Panc1 (cell line): ENCODE measurements at regions not wholly inside any gene's neighbourhood (a gene's known extent, or its start where the extent isn't known, plus 50 kb on each side); places are given as distances from the start of the nearest gene placed in this dataset.

Experiments
- ATAC-seq: fragments of 200-7000 bp; cut with Tn5 transposase; 2 replicates; pipeline ENCODE4 v1.9.1; 2020; ENCODE audit warnings: mild to moderate bottlenecking, moderate library complexity
- BruUV-seq: library from RNA; stranded (reverse); fragments of 400-500 nt; replicated peaks from 2 replicates; lab custom pipeline; 2021; lab: Mats Ljungman, UMichigan
- CTCF ChIA-PET: fragments of 300-600 bp; sonication (Branson Sonifier 250); formaldehyde crosslinking; loops from one replicate; lab custom pipeline; 2022; ENCODE audit warnings: antibody characterized with exemption; lab: Charles Lee
- POLR2A ChIA-PET: fragments of 300-600 bp; sonication (Branson Sonifier 250); formaldehyde crosslinking; loops from one replicate; lab custom pipeline; 2022; ENCODE audit warnings: antibody characterized with exemption; lab: Charles Lee
- DNase-seq: peaks from one replicate; pipeline ENCODE4 v3.0.0-alpha.2; 2010; ENCODE audit warnings: low read depth, low spot score
- H3K27ac ChIP-seq: 2 replicates; pipeline ENCODE4 v1.5.1; 2011; ENCODE audit warnings: mild to moderate bottlenecking, low read length, inconsistent platforms
- H3K27me3 ChIP-seq: fragments of 200-500 bp; sonication (Bioruptor generic); 2 replicates; pipeline ENCODE4 v1.6.0; 2014; ENCODE audit warnings: low read length, inconsistent platforms; ENCODE audit not compliant: control insufficient read depth, insufficient read depth
- H3K36me3 ChIP-seq: fragments of 200-500 bp; sonication (Bioruptor generic); 2 replicates; pipeline ENCODE4 v1.5.1; 2014; ENCODE audit warnings: inconsistent platforms, mild to moderate bottlenecking, low read length, moderate library complexity; ENCODE audit not compliant: control insufficient read depth, insufficient read depth
- H3K4me1 ChIP-seq: 2 replicates; pipeline ENCODE4 v1.5.1; 2011; ENCODE audit warnings: inconsistent platforms, mild to moderate bottlenecking, low read length, moderate library complexity; ENCODE audit not compliant: control insufficient read depth, insufficient read depth
- H3K4me3 ChIP-seq, 2 experiments: 2 replicates each; pipeline ENCODE4 v1.5.1; 2011 to 2012; ENCODE audit warnings: low read depth in 2 of 2, low read length in 2 of 2, mild to moderate bottlenecking in 2 of 2, inconsistent platforms in 1 of 2, moderate library complexity in 1 of 2
- H3K9me3 ChIP-seq: fragments of 200-500 bp; sonication (Bioruptor generic); 2 replicates; pipeline ENCODE4 v1.5.1; 2014; ENCODE audit warnings: low read depth, mild to moderate bottlenecking, inconsistent platforms, low read length, moderate library complexity; ENCODE audit not compliant: control insufficient read depth, insufficient read depth
- CTCF ChIP-seq: fragments of 450-650 bp; IDR thresholded peaks from 2 replicates; pipeline ENCODE4 v1.5.1; 2017; ENCODE audit warnings: mild to moderate bottlenecking
- POLR2AphosphoS5 ChIP-seq: IDR thresholded peaks from 2 replicates; pipeline ENCODE4 v1.6.1; 2012; ENCODE audit warnings: mild to moderate bottlenecking, low read depth, low read length, moderate library complexity
- REST ChIP-seq, 2 experiments: IDR thresholded peaks; 2 replicates each; pipeline ENCODE4 v1.6.1; 2011 to 2012; ENCODE audit warnings: low read depth in 2 of 2, control low read depth in 1 of 2, low read length in 1 of 2, mild to moderate bottlenecking in 1 of 2, moderate library complexity in 1 of 2; ENCODE audit not compliant: insufficient read depth in 1 of 2
- SIN3A ChIP-seq: IDR thresholded peaks from 2 replicates; pipeline ENCODE4 v1.6.1; 2012; ENCODE audit warnings: low read depth, mild to moderate bottlenecking, low read length, moderate library complexity, borderline replicate concordance; ENCODE audit not compliant: insufficient read depth
- TCF7L2 ChIP-seq: IDR thresholded peaks from 2 replicates; pipeline ENCODE4 v1.6.1; 2011; ENCODE audit warnings: mild to moderate bottlenecking, low read depth, low read length, inconsistent platforms
- in situ Hi-C: cut with HindIII; loops from 2 replicates; pipeline ENCODE4 v1.10.0; 2016; ENCODE audit warnings: low sequenced_read_pairs, low pct_unique_long_range_greater_than_20kb
- intact Hi-C: fragments of 100-400 bp; cut with micrococcal nuclease; formaldehyde crosslinking; loops from one replicate; pipeline ENCODE4 v1.10.0; 2022; ENCODE audit not compliant: unreplicated experiment

DNA sequence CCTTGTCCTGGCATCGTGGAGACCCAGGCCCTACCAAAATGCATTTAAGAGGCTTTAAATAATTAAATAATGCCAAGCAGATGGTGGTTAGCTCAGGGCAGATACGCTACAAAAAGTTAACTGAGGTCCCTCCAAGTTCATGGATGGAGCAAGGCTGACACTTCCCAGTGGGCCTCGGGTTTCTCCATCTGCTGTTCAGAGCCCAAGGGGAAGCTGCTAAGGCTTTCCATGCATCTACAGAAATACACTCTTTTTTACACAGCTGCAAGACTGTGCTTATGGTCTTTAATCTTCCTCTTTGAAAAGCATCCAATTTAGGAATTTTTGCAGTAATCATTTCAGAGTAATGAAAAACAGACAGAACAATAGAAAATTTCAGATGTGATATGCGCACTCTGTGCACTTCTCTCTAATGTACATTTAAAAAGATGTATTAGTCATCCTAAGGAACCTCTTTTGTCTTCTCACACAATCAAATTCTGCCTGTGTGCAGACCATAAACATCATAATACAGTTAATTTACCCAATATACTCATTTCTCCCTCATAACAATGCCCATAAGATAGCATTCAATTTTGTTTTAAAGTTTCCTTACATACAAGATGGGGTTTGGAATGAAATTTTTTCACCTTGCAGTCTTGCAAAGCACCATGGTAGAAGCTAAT lies 173.2 kb upstream of the ATP1B1 start:
- no peaks in the 10 kb centered on the region for H3K27me3 ChIP-seq
- H3K27ac ChIP-seq: no peak overlapping the region
- DNase-seq (no peak), ATAC-seq (no peak)
- intact Hi-C loops (no loop called here), in situ Hi-C loops (no loop called here)
- BruUV-seq: no TSS peak
- no peaks in the 10 kb centered on the region for H3K4me1 ChIP-seq
- CTCF ChIA-PET: no interaction called here
- TF ChIP-seq POLR2AphosphoS5 (no peak), TCF7L2 (no peak), SIN3A (no peak), CTCF (no peak), REST (IDR thresholded peaks at IDR 0.05; ENCODE audit: insufficient read depth in 1 of 2, low read depth in 2 of 2, low read length in 1 of 2) (no peak)
- H3K36me3 ChIP-seq: no peaks in the 10 kb centered on the region
- POLR2A ChIA-PET: no interaction called here
- H3K9me3 ChIP-seq: no peaks in the 10 kb centered on the region
- no peak overlapping the region for H3K4me3 ChIP-seq

GRCh38 chr1:168939110-168939946 lies 167.2 kb upstream of the ATP1B1 start:
- Histone ChIP-seq H3K27ac (no peak overlapping the region), H3K36me3 (no peaks in the 10 kb centered on the region), H3K27me3 (no peaks in the 10 kb centered on the region), H3K4me3 (no peak overlapping the region), H3K4me1 (no peaks in the 10 kb centered on the region), H3K9me3 (no peaks in the 10 kb centered on the region)
- ATAC-seq: 0 out of 2 replicates have a peak, but pooled peaks have one; percentile 38
- ChIA-PET CTCF (no interaction called here), POLR2A (no interaction called here)
- DNase-seq: no peak
- in situ Hi-C loops (no loop called here), intact Hi-C loops (no loop called here)
- no TSS peak for BruUV-seq
- no peak for TF ChIP-seq POLR2AphosphoS5
- no peak for TF ChIP-seq REST (IDR thresholded peaks at IDR 0.05; ENCODE audit: insufficient read depth in 1 of 2, low read depth in 2 of 2, low read length in 1 of 2)
- TF ChIP-seq CTCF: no peak
- TF ChIP-seq TCF7L2: no peak
